Liver (tissue), 8 donors: ENCODE measurements at regions not wholly inside any gene's neighbourhood (a gene's known extent, or its start where the extent isn't known, plus 50 kb on each side); places are given as distances from the start of the nearest gene placed in this dataset.

Source experiments
- DNase-seq: peaks from one replicate; pipeline ENCODE4 v3.0.0-alpha.2; 2017; ENCODE audit warnings: low spot score
- H3K27ac ChIP-seq, 2 donors: one replicate each; pipeline ENCODE4 v1.7.0; 2013; ENCODE audit warnings: inconsistent platforms in 2 of 2, low read length in 2 of 2, control low read depth in 1 of 2, low read depth in 1 of 2, mild to moderate bottlenecking in 1 of 2
- H3K27me3 ChIP-seq, 4 donors: one replicate each; pipeline versions ENCODE4 v1.6.1 to v1.7.0; 2013; ENCODE audit warnings: low read length in 3 of 4, inconsistent platforms in 1 of 4, mild to moderate bottlenecking in 1 of 4, moderate library complexity in 1 of 4; ENCODE audit not compliant: control insufficient read depth in 4 of 4, insufficient read depth in 4 of 4
- H3K36me3 ChIP-seq, 4 donors: one replicate each; pipeline versions ENCODE4 v1.6.1 to v1.7.0; 2013; ENCODE audit warnings: low read length in 3 of 4, mild to moderate bottlenecking in 3 of 4, low read depth in 1 of 4, moderate library complexity in 1 of 4; ENCODE audit not compliant: control insufficient read depth in 4 of 4, insufficient read depth in 3 of 4
- H3K4me1 ChIP-seq, 4 donors: one replicate each; pipeline versions ENCODE4 v1.6.1 to v1.7.0; 2013; ENCODE audit warnings: low read length in 3 of 4, mild to moderate bottlenecking in 3 of 4, moderate library complexity in 1 of 4; ENCODE audit not compliant: control insufficient read depth in 4 of 4, insufficient read depth in 4 of 4
- H3K4me3 ChIP-seq, 3 donors: one replicate each; pipeline versions ENCODE4 v1.6.1 to v1.7.0; 2013; ENCODE audit warnings: low read length in 3 of 3, control low read depth in 1 of 3, low read depth in 1 of 3, mild to moderate bottlenecking in 1 of 3
- H3K9ac ChIP-seq, 2 donors: one replicate each; pipeline ENCODE4 v1.7.0; 2013; ENCODE audit warnings: low read length in 2 of 2, mild to moderate bottlenecking in 2 of 2, moderate library complexity in 2 of 2, control low read depth in 1 of 2, low read depth in 1 of 2
- H3K9me3 ChIP-seq, 4 donors: one replicate each; pipeline versions ENCODE4 v1.6.1 to v1.7.0; 2013; ENCODE audit warnings: low read length in 3 of 4; ENCODE audit not compliant: control insufficient read depth in 4 of 4
- ATF3 ChIP-seq: IDR thresholded peaks from 2 replicates; pipeline ENCODE4 v1.6.1; 2016; ENCODE audit warnings: antibody characterized with exemption
- CTCF ChIP-seq: fragments of 150-350 bp; IDR thresholded peaks from 2 replicates; pipeline ENCODE4 v1.5.1; 2017; ENCODE audit warnings: improper control_type of control experiment, low read depth, low read length; ENCODE audit not compliant: missing input control
- EGR1 ChIP-seq, 2 donors: IDR thresholded peaks; 2 replicates each; pipeline ENCODE4 v1.6.1; 2016 to 2018; ENCODE audit warnings: antibody characterized with exemption in 2 of 2, low read depth in 2 of 2
- FOXA1 ChIP-seq: IDR thresholded peaks from 2 replicates; pipeline ENCODE4 v1.6.1; 2016; ENCODE audit warnings: antibody characterized with exemption
- FOXA2 ChIP-seq: IDR thresholded peaks from 2 replicates; pipeline ENCODE4 v1.6.1; 2016; ENCODE audit warnings: antibody characterized with exemption
- GABPA ChIP-seq, 2 donors: IDR thresholded peaks in 1 of 2; conservative IDR thresholded peaks in 1 of 2; 2 replicates each; pipeline ENCODE4 v1.6.1; 2016; ENCODE audit warnings: antibody characterized with exemption in 2 of 2, mild to moderate bottlenecking in 1 of 2, moderate library complexity in 1 of 2
- HNF4A ChIP-seq, 2 donors: conservative IDR thresholded peaks; 2 replicates each; pipeline ENCODE4 v1.6.1; 2016; ENCODE audit warnings: antibody characterized with exemption in 2 of 2, mild to moderate bottlenecking in 2 of 2
- HNF4G ChIP-seq: IDR thresholded peaks from 2 replicates; pipeline ENCODE4 v1.6.1; 2016; ENCODE audit warnings: antibody characterized with exemption
- JUND ChIP-seq, 2 donors: IDR thresholded peaks; 2 replicates each; pipeline ENCODE4 v1.6.1; 2016; ENCODE audit warnings: antibody characterized with exemption in 2 of 2
- NR2F2 ChIP-seq: IDR thresholded peaks from 2 replicates; pipeline ENCODE4 v1.6.1; 2016; ENCODE audit warnings: antibody characterized with exemption
- RAD21 ChIP-seq, 2 donors: IDR thresholded peaks; 2 replicates each; pipeline ENCODE4 v1.6.1; 2016; ENCODE audit warnings: antibody characterized with exemption in 2 of 2, mild to moderate bottlenecking in 2 of 2
- RXRA ChIP-seq, 2 donors: IDR thresholded peaks; 2 replicates each; pipeline ENCODE4 v1.6.1; 2017 to 2018; ENCODE audit warnings: antibody characterized with exemption in 2 of 2, mild to moderate bottlenecking in 1 of 2
- SP1 ChIP-seq: IDR thresholded peaks from 2 replicates; pipeline ENCODE4 v1.6.1; 2018; ENCODE audit warnings: antibody characterized with exemption, mild to moderate bottlenecking
- TAF1 ChIP-seq: conservative IDR thresholded peaks from 2 replicates; pipeline ENCODE4 v1.6.1; 2016; ENCODE audit warnings: antibody characterized with exemption, mild to moderate bottlenecking
- YY1 ChIP-seq: IDR thresholded peaks from 2 replicates; pipeline ENCODE4 v1.6.1; 2016; ENCODE audit warnings: antibody characterized with exemption, mild to moderate bottlenecking
- ZBTB33 ChIP-seq: IDR thresholded peaks from 2 replicates; pipeline ENCODE4 v1.6.1; 2016; ENCODE audit warnings: antibody characterized with exemption
- WGBS: extraction: QIAGEN DNeasy Blood & Tissue Kit; methylation state at CpG from one replicate; pipeline ENCODE4 v1.1.7; 2013; 5-methylcytosine and 5-hydroxymethylcytosine counted together
- donor health status: healthy.
- donor health status: healthy.
- donor health status: healthy.
- donor health status: healthy.
- donor health status: healthy.

GRCh38 chr5:15069407-15069905 is 197.9 kb upstream of the ANKH start:
- H3K36me3 ChIP-seq: no peaks in the 10 kb centered on the region
- no peaks in the 10 kb centered on the region for H3K27me3 ChIP-seq
- no peaks in the 10 kb centered on the region for H3K9me3 ChIP-seq
- no peak overlapping the region for H3K27ac ChIP-seq
- no peaks in the 10 kb centered on the region for H3K4me1 ChIP-seq
- TF ChIP-seq EGR1 (IDR thresholded peaks at IDR 0.05; ENCODE audit: low read depth in 2 of 2) (no peak), HNF4A (conservative IDR thresholded peaks at IDR 0.05) (no peak), FOXA1 (no peak), RXRA (IDR thresholded peaks at IDR 0.05) (no peak), GABPA (IDR thresholded peaks at IDR 0.05 in 1 of 2, conservative IDR thresholded peaks at IDR 0.05 in 1 of 2) (no peak), YY1 (no peak), TAF1 (no peak), JUND (IDR thresholded peaks at IDR 0.05) (no peak), FOXA2 (no peak), ZBTB33 (no peak), HNF4G (no peak)
- no peak for DNase-seq
- 85% methylated on average over 1 of the region's 1 CpG for WGBS
- no peak overlapping the region for H3K9ac ChIP-seq
- no peak overlapping the region for H3K4me3 ChIP-seq

GRCh38 chr5:15065091-15065490 is 193.5 kb upstream of the ANKH start:
- TF ChIP-seq TAF1 (no peak), FOXA2 (no peak), ATF3 (no peak)
- no peaks in the 10 kb centered on the region for H3K4me1 ChIP-seq
- H3K27me3 ChIP-seq: no peaks in the 10 kb centered on the region
- no peak for DNase-seq
- H3K36me3 ChIP-seq: no peaks in the 10 kb centered on the region
- H3K27ac ChIP-seq: no peak overlapping the region
- H3K9me3 ChIP-seq: no peaks in the 10 kb centered on the region
- WGBS: 74% methylated on average over 2 of the region's 2 CpGs
- no peak overlapping the region for H3K4me3 ChIP-seq
- no peak overlapping the region for H3K9ac ChIP-seq

GRCh38 chr5:15064396-15064795 is 192.8 kb upstream of the ANKH start:
- no peak overlapping the region for H3K9ac ChIP-seq
- 76% methylated on average over 2 of the region's 2 CpGs for WGBS
- no peaks in the 10 kb centered on the region for H3K9me3 ChIP-seq
- H3K27ac ChIP-seq: no peak overlapping the region
- TF ChIP-seq HNF4G: no peak
- no peak for TF ChIP-seq ZBTB33
- no peak for TF ChIP-seq CTCF
- no peak for TF ChIP-seq FOXA1
- TF ChIP-seq SP1: no peak
- TF ChIP-seq EGR1 (IDR thresholded peaks at IDR 0.05; ENCODE audit: low read depth in 2 of 2): no peak
- TF ChIP-seq NR2F2: no peak
- no peak for TF ChIP-seq TAF1
- no peak for TF ChIP-seq RAD21 (IDR thresholded peaks at IDR 0.05)
- no peak for TF ChIP-seq YY1
- TF ChIP-seq ATF3: no peak
- no peak overlapping the region for H3K4me3 ChIP-seq
- no peaks in the 10 kb centered on the region for H3K27me3 ChIP-seq
- H3K4me1 ChIP-seq: no peaks in the 10 kb centered on the region
- no peaks in the 10 kb centered on the region for H3K36me3 ChIP-seq
- DNase-seq: no peak
